H9 (cell line): ENCODE measurements at regions not wholly inside any gene's neighbourhood (a gene's known extent, or its start where the extent isn't known, plus 50 kb on each side); places are given as distances from the start of the nearest gene placed in this dataset.

Experiments
- DNase-seq: peaks from one replicate; pipeline ENCODE4 v3.0.0-alpha.2; 2017
- H2AFZ ChIP-seq: one replicate; pipeline ENCODE4 v1.6.1; 2013; ENCODE audit warnings: mild to moderate bottlenecking, low read length, control low read depth, moderate library complexity
- H2AK5ac ChIP-seq: 2 replicates; pipeline ENCODE4 v1.6.1; 2013; ENCODE audit warnings: low read length, control low read depth, mixed read lengths; ENCODE audit not compliant: insufficient read length
- H2BK120ac ChIP-seq: one replicate; pipeline ENCODE4 v1.6.1; 2013; ENCODE audit warnings: low read depth, mild to moderate bottlenecking, low read length, control low read depth, inconsistent platforms; ENCODE audit not compliant: poor library complexity, severe bottlenecking
- H2BK12ac ChIP-seq: 2 replicates; pipeline ENCODE4 v1.6.1; 2013; ENCODE audit warnings: low read length, control low read depth, mixed read lengths, low read depth; ENCODE audit not compliant: insufficient read length
- H2BK15ac ChIP-seq: 2 replicates; pipeline ENCODE4 v1.6.1; 2013; ENCODE audit warnings: low read depth, low read length, control low read depth
- H2BK20ac ChIP-seq: one replicate; pipeline ENCODE4 v1.6.1; 2013; ENCODE audit warnings: low read depth, mild to moderate bottlenecking, low read length, control low read depth, inconsistent platforms; ENCODE audit not compliant: poor library complexity, severe bottlenecking
- H2BK5ac ChIP-seq: 2 replicates; pipeline ENCODE4 v1.6.1; 2013; ENCODE audit warnings: low read length, control low read depth, mixed read lengths; ENCODE audit not compliant: insufficient read length
- H3K14ac ChIP-seq: 2 replicates; pipeline ENCODE4 v1.6.1; 2013; ENCODE audit warnings: low read length, control low read depth; ENCODE audit not compliant: insufficient read depth
- H3K18ac ChIP-seq: 2 replicates; pipeline ENCODE4 v1.6.1; 2013; ENCODE audit warnings: low read depth, mild to moderate bottlenecking, mixed read lengths, low read length, control low read depth; ENCODE audit not compliant: insufficient read length
- H3K23ac ChIP-seq: 2 replicates; pipeline ENCODE4 v1.6.1; 2013; ENCODE audit warnings: low read length, control low read depth, mixed read lengths, low read depth; ENCODE audit not compliant: insufficient read length
- H3K23me2 ChIP-seq: 2 replicates; pipeline ENCODE4 v1.6.1; 2013; ENCODE audit warnings: low read depth, mild to moderate bottlenecking, mixed read lengths, low read length, control low read depth; ENCODE audit not compliant: insufficient read length, poor library complexity, severe bottlenecking
- H3K27ac ChIP-seq: 2 replicates; pipeline ENCODE4 v1.5.1; 2013; ENCODE audit warnings: low read length, control low read depth, mixed read lengths, low read depth; ENCODE audit not compliant: insufficient read length
- H3K27me3 ChIP-seq: 2 replicates; pipeline ENCODE4 v1.6.1; 2013; ENCODE audit warnings: low read length, control low read depth, inconsistent platforms; ENCODE audit not compliant: insufficient read depth
- H3K4ac ChIP-seq: 2 replicates; pipeline ENCODE4 v1.6.1; 2013; ENCODE audit warnings: low read depth, mild to moderate bottlenecking, control low read depth, inconsistent platforms, low read length, moderate library complexity
- H3K4me1 ChIP-seq: 2 replicates; pipeline ENCODE4 v1.6.1; 2013; ENCODE audit warnings: low read length, control low read depth, inconsistent platforms; ENCODE audit not compliant: insufficient read depth
- H3K4me2 ChIP-seq: 2 replicates; pipeline ENCODE4 v1.6.1; 2013; ENCODE audit warnings: low read length, control low read depth, mixed read lengths; ENCODE audit not compliant: insufficient read length, insufficient read depth
- H3K56ac ChIP-seq: 2 replicates; pipeline ENCODE4 v1.6.1; 2013; ENCODE audit warnings: low read depth, mild to moderate bottlenecking, mixed read lengths, low read length, control low read depth; ENCODE audit not compliant: insufficient read length
- H3K79me1 ChIP-seq: 2 replicates; pipeline ENCODE4 v1.6.1; 2013; ENCODE audit warnings: low read depth, mild to moderate bottlenecking, moderate library complexity, low read length, control low read depth, inconsistent platforms; ENCODE audit not compliant: insufficient read depth, poor library complexity, severe bottlenecking
- H3K79me2 ChIP-seq: 2 replicates; pipeline ENCODE4 v1.6.1; 2013; ENCODE audit warnings: low read length, control low read depth, inconsistent platforms; ENCODE audit not compliant: insufficient read depth
- H3K9ac ChIP-seq: 2 replicates; pipeline ENCODE4 v1.6.1; 2013; ENCODE audit warnings: low read length, control low read depth, mixed read lengths; ENCODE audit not compliant: insufficient read length; ENCODE audit errors: extremely low read depth
- H3K9me3 ChIP-seq: one replicate; pipeline ENCODE4 v1.6.1; 2013; ENCODE audit warnings: low read depth, low read length, inconsistent platforms; ENCODE audit not compliant: control insufficient read depth
- H3T11ph ChIP-seq: one replicate; pipeline ENCODE4 v1.6.1; 2013; ENCODE audit warnings: mild to moderate bottlenecking, low read length, control low read depth, inconsistent platforms
- H4K20me1 ChIP-seq: one replicate; pipeline ENCODE4 v1.6.1; 2013; ENCODE audit not compliant: control insufficient read depth, insufficient read length, insufficient read depth
- H4K5ac ChIP-seq: 2 replicates; pipeline ENCODE4 v1.6.1; 2013; ENCODE audit warnings: low read depth, mild to moderate bottlenecking, mixed read lengths, low read length, control low read depth; ENCODE audit not compliant: insufficient read length
- H4K8ac ChIP-seq: replicated peaks from 2 replicates; pipeline ENCODE4 v1.6.1; 2013; ENCODE audit warnings: low read length, control low read depth, mixed read lengths, low read depth; ENCODE audit not compliant: insufficient read length
- H4K91ac ChIP-seq: 2 replicates; pipeline ENCODE4 v1.6.1; 2013; ENCODE audit warnings: low read depth, mild to moderate bottlenecking, moderate library complexity, mixed read lengths, low read length, control low read depth; ENCODE audit not compliant: insufficient read length
- H3K27ac Mint-ChIP-seq, 3 experiments: 2 replicates in 2 of 3; 3 replicates in 1 of 3; pipeline ENCODE4 v1.8.0; 2020 to 2021; ENCODE audit warnings: mixed read lengths in 3 of 3, mild to moderate bottlenecking in 1 of 3, moderate library complexity in 1 of 3
- H3K27me3 Mint-ChIP-seq: 2 replicates; pipeline ENCODE4 v1.8.0; 2021; ENCODE audit warnings: low read depth, mild to moderate bottlenecking, moderate library complexity, mixed read lengths
- H3K36me3 Mint-ChIP-seq, 3 experiments: 2 replicates in 2 of 3; 3 replicates in 1 of 3; pipeline ENCODE4 v1.8.0; 2020 to 2021; ENCODE audit warnings: low read depth in 3 of 3, mixed read lengths in 3 of 3; ENCODE audit not compliant: insufficient read depth in 1 of 3
- H3K4me1 Mint-ChIP-seq, 2 experiments: 2 replicates each; pipeline ENCODE4 v1.8.0; 2020; ENCODE audit warnings: mixed read lengths in 2 of 2
- H3K4me3 Mint-ChIP-seq, 2 experiments: 2 replicates in 1 of 2; 3 replicates in 1 of 2; pipeline ENCODE4 v1.8.0; 2020 to 2021; ENCODE audit warnings: mild to moderate bottlenecking in 2 of 2, mixed read lengths in 2 of 2, moderate library complexity in 1 of 2
- H3K9me3 Mint-ChIP-seq, 2 experiments: 2 replicates in 1 of 2; 3 replicates in 1 of 2; pipeline ENCODE4 v1.8.0; 2020; ENCODE audit warnings: mild to moderate bottlenecking in 2 of 2, mixed read lengths in 2 of 2, moderate library complexity in 1 of 2
- CTCF ChIP-seq: fragments of 200-600 bp; sonication (generic); conservative IDR thresholded peaks from 3 replicates; pipeline ENCODE4 v1.8.0; 2021; ENCODE audit warnings: antibody characterized with exemption, mild to moderate bottlenecking
- whole genome bisulfite sequencing: extraction: QIAGEN DNeasy Blood & Tissue Kit; methylation state at CpG from one replicate; pipeline ENCODE4 v1.1.7; 2013; ENCODE audit warnings: missing lambda C conversion rate, low lambda C conversion rate, mixed read lengths; ENCODE audit not compliant: insufficient read length; ENCODE audit errors: extremely low coverage; 5-methylcytosine and 5-hydroxymethylcytosine counted together

- no peaks in the 10 kb centered on the region for H3K23me2 ChIP-seq
- no CpG with 5 or more reads among the region's 5 CpGs for WGBS
- no peaks in the 10 kb centered on the region for H3K9me3 Mint-ChIP-seq
Observed at GRCh38 chr9:20208226-20208625, 414.1 kb downstream of the MLLT3 start.

More at GRCh38 chr9:20208226-20208625, 414.1 kb downstream of the MLLT3 start:
- H2BK5ac ChIP-seq: no peak overlapping the region
- no peak overlapping the region for H3K14ac ChIP-seq
- no peak overlapping the region for H4K5ac ChIP-seq
- no peak for DNase-seq
- no peaks in the 10 kb centered on the region for H3K79me1 ChIP-seq
- H4K8ac ChIP-seq: no peak overlapping the region
- H3K27ac Mint-ChIP-seq: no peak overlapping the region
- no peak overlapping the region for H2BK120ac ChIP-seq
- no peak overlapping the region for H2BK15ac ChIP-seq
- peaks cover 12 to 14% of the 10 kb centered on the region in 2 experiments for H3K4me1 Mint-ChIP-seq
- H3K4ac ChIP-seq: no peak overlapping the region
- no peaks in the 10 kb centered on the region for H3K27me3 Mint-ChIP-seq
- no peak overlapping the region for H3K18ac ChIP-seq
- H3K36me3 Mint-ChIP-seq: no peaks in the 10 kb centered on the region
- H3K4me3 Mint-ChIP-seq: no peak overlapping the region
- H2BK20ac ChIP-seq: no peak overlapping the region
- no peak overlapping the region for H3K27ac ChIP-seq
- no peak overlapping the region for H3K4me2 ChIP-seq
- H4K20me1 ChIP-seq: no peaks in the 10 kb centered on the region
- H3K27me3 ChIP-seq: no peaks in the 10 kb centered on the region
- H4K91ac ChIP-seq: no peak overlapping the region
- no peaks in the 10 kb centered on the region for H3K4me1 ChIP-seq
- H3K23ac ChIP-seq: no peak overlapping the region
- TF ChIP-seq CTCF: no peak
- H3K56ac ChIP-seq: no peak overlapping the region
- H3K9me3 ChIP-seq: no peaks in the 10 kb centered on the region
- no peak overlapping the region for H3T11ph ChIP-seq
- H3K9ac ChIP-seq: no peak overlapping the region
- no peak overlapping the region for H2AFZ ChIP-seq
- no peak overlapping the region for H2BK12ac ChIP-seq
- H3K79me2 ChIP-seq: no peaks in the 10 kb centered on the region
- no peak overlapping the region for H2AK5ac ChIP-seq
